GM13976 (cell line): ENCODE measurements at regions not wholly inside any gene's neighbourhood (a gene's known extent, or its start where the extent isn't known, plus 50 kb on each side); places are given as distances from the start of the nearest gene placed in this dataset.

Source experiments
- DNase-seq: peaks from one replicate; pipeline ENCODE4 v3.0.0; 2012; ENCODE audit warnings: low spot score
- in situ Hi-C: fragments of 300-500 bp; cut with MboI; formaldehyde crosslinking; loops from one replicate; pipeline ENCODE4 v1.12.0; 2022; ENCODE audit warnings: low sequenced_read_pairs, mixed read lengths, inconsistent platforms; ENCODE audit not compliant: unreplicated experiment
- TF ChIP-seq, protein P1 (sequence below): IDR thresholded peaks from 2 replicates; pipeline ENCODE4 v1.5.1; 2012; ENCODE audit warnings: borderline replicate concordance, mild to moderate bottlenecking; ENCODE audit not compliant: insufficient read depth; ENCODE audit errors: extremely low read depth, missing control alignments, control extremely low read depth

DNA sequence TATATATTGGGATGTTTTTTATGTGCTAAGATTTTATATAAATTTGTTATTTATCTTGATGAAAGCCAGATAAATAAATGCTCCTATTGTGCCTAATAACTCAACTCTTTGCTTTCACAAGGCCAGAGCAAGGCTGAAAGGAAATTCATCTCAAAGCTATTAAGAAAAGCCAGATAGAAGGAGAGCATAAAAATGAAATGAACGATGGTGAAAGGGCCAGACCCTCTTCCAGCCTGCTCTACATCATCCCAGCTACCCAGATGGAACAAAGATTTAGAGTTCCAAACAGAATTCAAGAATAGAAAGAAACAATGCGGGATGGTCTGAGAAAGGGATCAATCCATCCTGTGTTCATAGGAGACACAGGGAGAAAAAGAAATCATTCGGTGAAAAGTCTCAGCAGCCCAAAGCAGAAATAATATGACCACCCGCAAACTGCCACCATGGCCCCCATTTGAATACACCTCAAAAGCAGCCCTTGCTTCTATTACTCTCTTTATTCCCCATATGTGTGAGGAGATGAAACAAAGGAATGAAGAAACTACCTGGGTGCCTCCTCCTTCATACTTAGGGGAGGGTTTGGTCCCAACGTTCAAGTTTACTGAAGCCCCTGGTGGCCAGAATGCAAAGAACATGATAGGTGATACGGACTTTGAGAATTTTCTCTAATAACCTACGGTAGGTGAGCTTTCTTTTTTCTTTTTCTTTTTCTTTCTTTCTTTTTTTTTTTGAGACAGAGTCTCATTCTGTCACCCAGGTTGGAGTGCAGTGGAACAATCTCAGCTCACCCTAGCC, 110.1 kb upstream of the FBXO11 start:
- TF ChIP-seq, protein P1, sequence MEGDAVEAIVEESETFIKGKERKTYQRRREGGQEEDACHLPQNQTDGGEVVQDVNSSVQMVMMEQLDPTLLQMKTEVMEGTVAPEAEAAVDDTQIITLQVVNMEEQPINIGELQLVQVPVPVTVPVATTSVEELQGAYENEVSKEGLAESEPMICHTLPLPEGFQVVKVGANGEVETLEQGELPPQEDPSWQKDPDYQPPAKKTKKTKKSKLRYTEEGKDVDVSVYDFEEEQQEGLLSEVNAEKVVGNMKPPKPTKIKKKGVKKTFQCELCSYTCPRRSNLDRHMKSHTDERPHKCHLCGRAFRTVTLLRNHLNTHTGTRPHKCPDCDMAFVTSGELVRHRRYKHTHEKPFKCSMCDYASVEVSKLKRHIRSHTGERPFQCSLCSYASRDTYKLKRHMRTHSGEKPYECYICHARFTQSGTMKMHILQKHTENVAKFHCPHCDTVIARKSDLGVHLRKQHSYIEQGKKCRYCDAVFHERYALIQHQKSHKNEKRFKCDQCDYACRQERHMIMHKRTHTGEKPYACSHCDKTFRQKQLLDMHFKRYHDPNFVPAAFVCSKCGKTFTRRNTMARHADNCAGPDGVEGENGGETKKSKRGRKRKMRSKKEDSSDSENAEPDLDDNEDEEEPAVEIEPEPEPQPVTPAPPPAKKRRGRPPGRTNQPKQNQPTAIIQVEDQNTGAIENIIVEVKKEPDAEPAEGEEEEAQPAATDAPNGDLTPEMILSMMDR, result no peak
- in situ Hi-C loops, result no loop called here
- DNase-seq, result no peak

DNA sequence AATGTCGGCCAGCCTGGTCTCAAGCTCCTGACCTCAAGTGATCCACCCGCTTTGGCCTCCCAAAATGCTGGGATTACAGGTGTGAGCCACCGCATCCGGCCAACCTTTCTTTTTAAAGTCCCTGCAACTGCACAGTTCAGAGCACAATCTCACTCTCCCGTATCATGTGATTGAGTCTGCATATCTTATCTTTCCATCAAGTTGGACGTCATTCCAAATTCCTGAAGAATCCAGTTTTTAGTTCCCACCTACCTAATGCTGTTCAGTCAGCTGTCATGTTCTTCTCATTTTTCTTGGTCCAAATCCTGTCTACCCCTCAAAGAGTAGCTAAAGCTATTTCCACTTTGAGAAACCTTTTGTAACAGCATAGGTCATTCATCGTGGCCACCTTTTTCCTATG, 110.8 kb upstream of the FBXO11 start:
- TF ChIP-seq, protein P1, result no peak
- in situ Hi-C loops, result no loop called here
- DNase-seq, result no peak

DNA sequence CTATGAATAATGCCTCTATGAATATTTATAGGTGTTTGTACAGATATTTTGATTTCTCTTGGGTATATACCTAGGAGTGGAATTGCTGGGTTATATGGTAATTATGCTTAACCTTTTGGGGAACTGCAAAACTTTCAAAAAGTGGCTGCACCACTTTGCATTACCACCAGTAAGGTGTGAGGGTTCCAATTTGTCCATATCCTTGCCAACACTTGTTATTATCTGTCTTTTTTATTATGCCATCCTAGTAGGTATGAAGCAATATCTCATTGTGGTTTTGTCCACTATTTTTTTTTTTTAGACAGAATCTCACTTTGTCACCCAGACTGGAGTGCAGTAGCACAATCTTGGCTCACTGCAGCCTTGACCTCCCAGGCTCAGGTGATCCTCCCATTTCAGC, 112.2 kb upstream of the FBXO11 start:
- TF ChIP-seq, protein P1, result no peak
- in situ Hi-C loops, result no loop called here
- DNase-seq, result no peak

DNA sequence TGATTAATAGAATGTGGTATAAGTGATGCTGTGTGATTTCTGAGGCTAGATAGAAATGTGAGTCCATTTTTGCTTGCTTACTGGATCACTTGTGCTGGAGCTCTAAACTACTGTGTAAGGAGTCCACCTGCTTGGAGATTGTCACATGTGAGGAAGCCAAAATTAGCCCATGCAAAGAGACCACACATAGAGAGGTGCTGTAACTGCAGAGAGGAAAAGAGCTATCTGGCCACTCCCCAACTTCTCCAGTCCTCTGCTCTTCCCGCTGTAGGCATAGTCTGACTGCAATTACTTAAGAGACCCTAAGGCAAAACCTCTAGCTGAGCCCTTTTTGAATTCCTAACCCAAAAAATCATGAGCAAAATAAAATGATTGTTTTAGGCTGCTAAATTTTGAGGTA, 120.6 kb upstream of the FBXO11 start:
- TF ChIP-seq, protein P1, result no peak
- in situ Hi-C loops, result no loop called here
- DNase-seq, result no peak

GRCh38 chr2:48032765-48033164, 126.5 kb upstream of the FBXO11 start:
- DNase-seq, result no peak
- TF ChIP-seq, protein P1, result no peak
- in situ Hi-C loops, result no loop called here

GRCh38 chr2:48034295-48034694, 128.0 kb upstream of the FBXO11 start:
- TF ChIP-seq, protein P1, result no peak
- in situ Hi-C loops, result no loop called here
- DNase-seq, result no peak
